Mesendoderm (in vitro differentiated cells): ENCODE measurements at regions not wholly inside any gene's neighbourhood (a gene's known extent, or its start where the extent isn't known, plus 50 kb on each side); places are given as distances from the start of the nearest gene placed in this dataset.

ENCODE experiments used
- DNase-seq: peaks from one replicate; pipeline ENCODE4 v3.0.0; 2013
- H2AK5ac ChIP-seq: 2 replicates; pipeline ENCODE4 v1.6.1; 2013; ENCODE audit warnings: low read length, inconsistent platforms
- H2BK120ac ChIP-seq: 2 replicates; pipeline ENCODE4 v1.6.1; 2013; ENCODE audit warnings: low read depth, mild to moderate bottlenecking, low read length, moderate library complexity, mixed read lengths
- H2BK15ac ChIP-seq: replicated peaks from 2 replicates; pipeline ENCODE4 v1.6.1; 2013; ENCODE audit warnings: low read depth, mild to moderate bottlenecking, moderate library complexity
- H2BK5ac ChIP-seq: 2 replicates; pipeline ENCODE4 v1.6.1; 2013; ENCODE audit warnings: low read length, inconsistent platforms
- H3K18ac ChIP-seq: 2 replicates; pipeline ENCODE4 v1.6.1; 2013; ENCODE audit warnings: mild to moderate bottlenecking, low read length, mixed read lengths
- H3K23ac ChIP-seq: one replicate; pipeline ENCODE4 v1.6.1; 2013; ENCODE audit warnings: low read length
- H3K27ac ChIP-seq: 2 replicates; pipeline ENCODE4 v1.5.1; 2013; ENCODE audit warnings: low read depth, mild to moderate bottlenecking, inconsistent platforms, low read length, moderate library complexity
- H3K27me3 ChIP-seq: 2 replicates; pipeline ENCODE4 v1.6.1; 2013; ENCODE audit warnings: low read length, control low read depth, mild to moderate bottlenecking, inconsistent platforms; ENCODE audit not compliant: insufficient read depth, poor library complexity
- H3K36me3 ChIP-seq: 2 replicates; pipeline ENCODE4 v1.6.1; 2013; ENCODE audit warnings: low read length, inconsistent platforms; ENCODE audit not compliant: control insufficient read depth, insufficient read depth
- H3K4ac ChIP-seq: one replicate; pipeline ENCODE4 v1.6.1; 2013; ENCODE audit warnings: low read depth, mild to moderate bottlenecking, low read length, moderate library complexity
- H3K4me1 ChIP-seq: 2 replicates; pipeline ENCODE4 v1.6.1; 2013; ENCODE audit warnings: low read depth, low read length, inconsistent platforms; ENCODE audit not compliant: control insufficient read depth
- H3K4me2 ChIP-seq: 2 replicates; pipeline ENCODE4 v1.6.1; 2013; ENCODE audit warnings: low read length
- H3K4me3 ChIP-seq: 2 replicates; pipeline ENCODE4 v1.5.1; 2013; ENCODE audit warnings: mild to moderate bottlenecking, low read length
- H3K56ac ChIP-seq: one replicate; pipeline ENCODE4 v1.6.1; 2013; ENCODE audit warnings: low read length
- H3K79me1 ChIP-seq: 2 replicates; pipeline ENCODE4 v1.6.1; 2013; ENCODE audit warnings: low read length, inconsistent platforms
- H3K79me2 ChIP-seq: 2 replicates; pipeline ENCODE4 v1.6.1; 2013; ENCODE audit warnings: mild to moderate bottlenecking, low read length; ENCODE audit not compliant: control insufficient read depth, insufficient read depth
- H3K9ac ChIP-seq: 2 replicates; pipeline ENCODE4 v1.6.1; 2013; ENCODE audit warnings: low read length, inconsistent platforms
- H4K5ac ChIP-seq: one replicate; pipeline ENCODE4 v1.6.1; 2013; ENCODE audit warnings: low read length
- H4K8ac ChIP-seq: one replicate; pipeline ENCODE4 v1.6.1; 2013; ENCODE audit warnings: low read depth, mild to moderate bottlenecking, control low read depth, low read length, moderate library complexity
- WGBS: extraction: QIAGEN DNeasy Blood & Tissue Kit; methylation state at CpG from one replicate; pipeline ENCODE4 v1.1.7; 2013; ENCODE audit warnings: low lambda C conversion rate, missing lambda C conversion rate; ENCODE audit not compliant: insufficient coverage; ENCODE audit errors: extremely low coverage; 5-methylcytosine and 5-hydroxymethylcytosine counted together

- H3K4me2 ChIP-seq: no peak overlapping the region
- no peak overlapping the region for H4K8ac ChIP-seq
- no peak overlapping the region for H2AK5ac ChIP-seq
- H3K56ac ChIP-seq: no peak overlapping the region
- no peak overlapping the region for H3K9ac ChIP-seq
- no peaks in the 10 kb centered on the region for H3K36me3 ChIP-seq
- DNase-seq: no peak
- no peak overlapping the region for H3K27ac ChIP-seq
- H3K27me3 ChIP-seq: no peaks in the 10 kb centered on the region
- no peaks in the 10 kb centered on the region for H3K79me2 ChIP-seq
- no CpG with 5 or more reads among the region's 4 CpGs for WGBS
- no peaks in the 10 kb centered on the region for H3K79me1 ChIP-seq
- no peaks in the 10 kb centered on the region for H3K4me1 ChIP-seq
- H3K23ac ChIP-seq: no peak overlapping the region
- no peak overlapping the region for H4K5ac ChIP-seq
- no peak overlapping the region for H2BK5ac ChIP-seq
- no peak overlapping the region for H2BK120ac ChIP-seq
- H3K4ac ChIP-seq: no peak overlapping the region
- H3K4me3 ChIP-seq: no peak overlapping the region
- H2BK15ac ChIP-seq: no peak overlapping the region
- H3K18ac ChIP-seq: no peak overlapping the region
These were observed 370.0 kb downstream of the ZSWIM6 start for GRCh38 chr5:61701877-61702602.

GRCh38 chr5:61702784-61703183 lies 370.7 kb downstream of the ZSWIM6 start:
- Histone ChIP-seq H3K27ac (no peak overlapping the region), H3K4ac (no peak overlapping the region), H4K5ac (no peak overlapping the region), H2BK5ac (no peak overlapping the region), H2BK120ac (no peak overlapping the region), H3K4me1 (no peaks in the 10 kb centered on the region), H3K4me3 (no peak overlapping the region), H3K79me1 (no peaks in the 10 kb centered on the region), H3K9ac (no peak overlapping the region), H3K56ac (no peak overlapping the region), H3K23ac (no peak overlapping the region), H2AK5ac (no peak overlapping the region), H3K27me3 (no peaks in the 10 kb centered on the region), H3K79me2 (no peaks in the 10 kb centered on the region), H3K36me3 (no peaks in the 10 kb centered on the region), H3K4me2 (no peak overlapping the region), H2BK15ac (no peak overlapping the region), H4K8ac (no peak overlapping the region), H3K18ac (no peak overlapping the region)
- no peak for DNase-seq
- no CpG with 5 or more reads among the region's 2 CpGs for WGBS

- no peaks in the 10 kb centered on the region for H3K4me1 ChIP-seq
- no peak overlapping the region for H2BK15ac ChIP-seq
- H2BK5ac ChIP-seq: no peak overlapping the region
- WGBS: no CpG with 5 or more reads among the region's 3 CpGs
- H3K79me1 ChIP-seq: no peaks in the 10 kb centered on the region
- no peak overlapping the region for H3K56ac ChIP-seq
- H3K4me3 ChIP-seq: no peak overlapping the region
- H3K9ac ChIP-seq: no peak overlapping the region
- no peak overlapping the region for H3K23ac ChIP-seq
- H4K5ac ChIP-seq: no peak overlapping the region
- no peak overlapping the region for H2BK120ac ChIP-seq
- H3K18ac ChIP-seq: no peak overlapping the region
- no peak overlapping the region for H3K4ac ChIP-seq
- H3K27ac ChIP-seq: no peak overlapping the region
- DNase-seq: no peak
- no peak overlapping the region for H2AK5ac ChIP-seq
- H4K8ac ChIP-seq: no peak overlapping the region
- H3K79me2 ChIP-seq: no peaks in the 10 kb centered on the region
- no peaks in the 10 kb centered on the region for H3K27me3 ChIP-seq
- H3K4me2 ChIP-seq: no peak overlapping the region
- H3K36me3 ChIP-seq: no peaks in the 10 kb centered on the region
These were observed 372.2 kb downstream of the ZSWIM6 start for GRCh38 chr5:61704289-61704688.

- Histone ChIP-seq H3K56ac (no peak overlapping the region), H3K4me1 (no peaks in the 10 kb centered on the region), H4K8ac (no peak overlapping the region), H2BK5ac (no peak overlapping the region), H3K4ac (no peak overlapping the region), H2BK120ac (no peak overlapping the region), H3K79me2 (no peaks in the 10 kb centered on the region), H3K23ac (no peak overlapping the region), H3K27me3 (no peaks in the 10 kb centered on the region), H3K4me3 (no peak overlapping the region), H3K18ac (no peak overlapping the region), H4K5ac (no peak overlapping the region), H3K9ac (no peak overlapping the region), H3K79me1 (no peaks in the 10 kb centered on the region), H3K36me3 (no peaks in the 10 kb centered on the region), H3K27ac (no peak overlapping the region), H2AK5ac (no peak overlapping the region), H3K4me2 (no peak overlapping the region), H2BK15ac (no peak overlapping the region)
- no CpG with 5 or more reads among the region's 2 CpGs for WGBS
- no peak for DNase-seq
These were observed 374.7 kb downstream of the ZSWIM6 start for GRCh38 chr5:61706751-61707150.

GRCh38 chr5:61719124-61719523 lies 387.1 kb downstream of the ZSWIM6 start:
- H3K79me1 ChIP-seq: no peaks in the 10 kb centered on the region
- no peak overlapping the region for H3K9ac ChIP-seq
- H3K79me2 ChIP-seq: no peaks in the 10 kb centered on the region
- H2BK15ac ChIP-seq: no peak overlapping the region
- H3K4me1 ChIP-seq: no peaks in the 10 kb centered on the region
- H3K4me2 ChIP-seq: no peak overlapping the region
- H3K4me3 ChIP-seq: no peak overlapping the region
- no peaks in the 10 kb centered on the region for H3K36me3 ChIP-seq
- H3K23ac ChIP-seq: no peak overlapping the region
- H4K5ac ChIP-seq: no peak overlapping the region
- H2BK5ac ChIP-seq: no peak overlapping the region
- no peak overlapping the region for H2BK120ac ChIP-seq
- no peak for DNase-seq
- H3K18ac ChIP-seq: no peak overlapping the region
- H3K27ac ChIP-seq: no peak overlapping the region
- H3K56ac ChIP-seq: no peak overlapping the region
- no peak overlapping the region for H2AK5ac ChIP-seq
- no CpG with 5 or more reads among the region's 1 CpG for WGBS
- no peak overlapping the region for H3K4ac ChIP-seq
- no peaks in the 10 kb centered on the region for H3K27me3 ChIP-seq
- no peak overlapping the region for H4K8ac ChIP-seq

GRCh38 chr5:61720829-61721228 lies 388.8 kb downstream of the ZSWIM6 start:
- no peak overlapping the region for H2BK5ac ChIP-seq
- H3K4me3 ChIP-seq: no peak overlapping the region
- no CpG with 5 or more reads among the region's 1 CpG for WGBS
- no peak overlapping the region for H3K56ac ChIP-seq
- no peak overlapping the region for H3K27ac ChIP-seq
- no peak overlapping the region for H4K5ac ChIP-seq
- H2BK15ac ChIP-seq: no peak overlapping the region
- H3K36me3 ChIP-seq: no peaks in the 10 kb centered on the region
- H3K18ac ChIP-seq: no peak overlapping the region
- H3K79me2 ChIP-seq: no peaks in the 10 kb centered on the region
- no peaks in the 10 kb centered on the region for H3K4me1 ChIP-seq
- H2AK5ac ChIP-seq: no peak overlapping the region
- H3K27me3 ChIP-seq: no peaks in the 10 kb centered on the region
- no peak overlapping the region for H3K4me2 ChIP-seq
- DNase-seq: no peak
- no peak overlapping the region for H3K23ac ChIP-seq
- no peak overlapping the region for H2BK120ac ChIP-seq
- H3K4ac ChIP-seq: no peak overlapping the region
- no peak overlapping the region for H3K9ac ChIP-seq
- no peaks in the 10 kb centered on the region for H3K79me1 ChIP-seq
- H4K8ac ChIP-seq: no peak overlapping the region
